Midbrain (tissue), 1 donor: ENCODE measurements at regions not wholly inside any gene's neighbourhood (a gene's known extent, or its start where the extent isn't known, plus 50 kb on each side); places are given as distances from the start of the nearest gene placed in this dataset.

ENCODE experiments used
- DNase-seq: peaks from one replicate; lab custom pipeline; 2025; lab: John Stamatoyannopoulos, UW

- no peak for DNase-seq
Observed at GRCh38 chr11:28476864-28477263, 368.7 kb downstream of the METTL15 start.

DNA sequence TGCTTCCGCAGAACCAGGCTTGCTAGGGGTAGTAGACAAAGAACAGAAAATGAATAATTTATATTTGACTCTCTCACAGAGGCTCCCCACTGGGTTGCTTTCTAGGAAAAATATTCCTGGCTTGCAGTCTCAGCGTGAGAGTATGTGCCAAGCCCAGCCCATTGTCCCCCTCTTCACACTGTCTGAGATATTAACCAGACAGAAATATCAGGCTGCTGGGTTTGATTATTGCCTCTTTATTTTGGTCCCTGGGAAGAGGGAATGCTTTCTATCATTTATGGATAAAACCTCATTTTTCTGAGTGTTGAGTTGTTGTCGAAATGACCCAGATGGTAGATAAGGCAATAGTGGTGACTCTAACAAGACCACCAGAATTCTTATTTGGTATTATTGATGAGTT, 367.9 kb downstream of the METTL15 start:
- DNase-seq, result no peak

DNA sequence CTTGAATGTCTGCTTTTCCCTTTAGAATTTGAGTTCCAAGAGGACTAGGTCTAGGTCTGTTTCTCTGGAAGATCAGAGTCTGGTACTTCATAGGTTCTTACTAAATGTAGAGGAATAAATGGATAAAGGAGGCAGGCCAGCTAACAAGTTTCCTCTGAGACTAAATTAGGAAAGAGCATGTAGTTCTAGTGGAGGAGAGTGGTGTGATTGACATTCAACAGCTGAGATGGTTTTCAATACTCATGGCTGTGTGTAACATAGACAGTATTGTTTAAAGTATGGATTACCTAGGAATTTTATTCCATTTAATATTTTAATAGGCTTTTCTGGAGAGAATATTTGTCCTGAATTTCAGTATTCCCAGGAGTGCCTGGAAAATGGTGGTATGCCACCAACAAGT, 364.7 kb downstream of the METTL15 start:
- DNase-seq, result no peak

- DNase-seq, result no peak
Observed at GRCh38 chr11:28471537-28471936, 363.3 kb downstream of the METTL15 start.

DNA sequence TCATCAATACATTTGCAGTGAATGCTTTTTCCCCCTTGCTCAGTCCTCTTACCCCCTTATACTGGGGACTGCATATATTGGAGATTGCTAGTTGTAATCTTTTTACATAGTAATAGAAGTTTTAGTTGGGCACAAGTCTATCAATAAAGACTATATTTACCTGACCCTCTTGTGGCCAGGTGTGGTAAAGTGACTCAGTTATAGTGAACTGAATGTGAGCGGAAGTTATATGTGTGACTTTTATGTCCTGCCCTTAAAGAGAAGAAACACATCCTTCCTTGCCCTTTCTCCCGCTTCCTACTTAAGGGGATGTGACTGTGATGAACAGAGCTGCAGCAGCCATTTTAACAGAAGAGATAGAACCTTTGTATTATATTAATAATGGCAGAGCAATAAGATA, 362.0 kb downstream of the METTL15 start:
- DNase-seq, result no peak

DNA sequence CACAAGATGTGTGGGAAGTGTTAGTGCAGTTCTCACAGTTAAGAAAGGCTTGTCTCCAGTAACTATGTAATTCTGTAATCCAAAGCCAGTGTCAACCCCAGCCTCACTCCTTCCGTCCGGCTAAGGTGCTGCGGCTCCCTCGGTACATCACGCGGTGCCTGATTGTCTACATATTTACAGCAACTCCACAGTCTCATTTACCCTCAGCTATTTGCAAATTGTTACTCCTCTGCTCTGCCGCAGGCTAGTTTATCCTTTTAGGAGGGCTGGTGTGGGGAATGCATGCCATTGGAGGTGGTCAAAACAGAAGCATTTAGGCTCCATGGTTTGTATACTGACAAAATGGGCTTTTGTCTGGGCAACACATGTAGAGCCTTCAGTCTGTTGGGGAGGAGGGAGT, 358.3 kb downstream of the METTL15 start:
- DNase-seq, result no peak

- DNase-seq, result no peak
Observed at GRCh38 chr11:28464252-28464867, 356.2 kb downstream of the METTL15 start.

GRCh38 chr11:28463826-28464225, 355.6 kb downstream of the METTL15 start:
- no peak for DNase-seq

DNA sequence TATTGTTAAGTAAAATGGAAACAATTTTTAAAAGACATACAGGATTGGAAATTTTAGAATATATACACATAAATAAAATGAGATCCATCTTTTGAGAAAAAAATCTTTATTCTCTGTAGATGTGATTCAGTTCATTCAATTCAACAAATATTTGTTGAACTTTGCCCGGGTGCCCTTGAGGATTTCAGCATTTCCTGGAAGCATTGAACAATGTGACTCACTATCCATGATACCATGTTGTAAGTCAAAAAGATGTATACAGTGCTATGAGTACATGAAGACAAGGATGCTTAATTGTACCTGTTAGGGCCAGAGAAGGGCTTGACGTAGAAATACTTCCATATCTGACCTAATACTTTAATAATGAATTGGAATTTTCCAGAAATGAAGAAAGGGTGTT, 353.7 kb downstream of the METTL15 start:
- no peak for DNase-seq

- DNase-seq, result no peak
Observed at GRCh38 chr11:28461338-28461737, 353.1 kb downstream of the METTL15 start.

GRCh38 chr11:28460348-28460747, 352.2 kb downstream of the METTL15 start:
- no peak for DNase-seq

DNA sequence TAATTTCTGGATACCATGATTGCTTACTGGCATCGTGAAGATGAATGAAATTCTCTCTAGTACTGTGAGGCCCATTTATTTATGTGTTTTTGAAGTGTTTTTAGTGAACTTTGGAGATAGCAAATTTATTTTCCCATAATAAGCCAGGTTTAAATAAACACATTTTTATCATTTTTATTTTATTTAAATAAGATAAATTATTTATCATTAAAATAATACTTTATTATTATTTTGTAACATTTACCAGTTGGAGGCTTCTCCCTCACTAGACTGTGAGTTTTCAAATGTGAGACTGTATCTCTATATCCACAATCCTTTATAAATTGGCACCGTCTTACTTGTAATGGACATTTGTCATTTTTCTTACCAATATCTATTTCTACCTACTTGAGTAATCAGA, 351.7 kb downstream of the METTL15 start:
- no peak for DNase-seq

GRCh38 chr11:28457481-28458065, 349.4 kb downstream of the METTL15 start:
- DNase-seq, result no peak

DNA sequence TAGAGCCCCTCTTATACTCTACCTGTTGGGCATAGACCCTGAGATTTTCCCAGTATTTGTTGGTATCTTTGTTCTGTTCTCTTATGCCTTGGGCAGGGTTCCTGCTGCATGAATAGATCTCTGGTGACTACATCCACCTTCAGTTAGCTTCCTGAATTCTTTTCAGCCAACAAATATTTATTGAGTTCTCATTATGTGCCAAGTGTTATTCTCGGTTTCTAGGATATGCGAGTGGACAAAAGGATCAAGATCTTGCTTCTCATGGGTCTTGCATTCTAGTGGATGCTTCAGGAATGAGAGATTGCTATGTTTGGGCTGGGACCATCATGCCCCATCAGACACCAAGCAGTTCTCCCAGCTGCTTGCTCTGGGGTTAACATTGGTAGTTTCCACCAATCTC, 340.0 kb downstream of the METTL15 start:
- DNase-seq, result no peak

DNA sequence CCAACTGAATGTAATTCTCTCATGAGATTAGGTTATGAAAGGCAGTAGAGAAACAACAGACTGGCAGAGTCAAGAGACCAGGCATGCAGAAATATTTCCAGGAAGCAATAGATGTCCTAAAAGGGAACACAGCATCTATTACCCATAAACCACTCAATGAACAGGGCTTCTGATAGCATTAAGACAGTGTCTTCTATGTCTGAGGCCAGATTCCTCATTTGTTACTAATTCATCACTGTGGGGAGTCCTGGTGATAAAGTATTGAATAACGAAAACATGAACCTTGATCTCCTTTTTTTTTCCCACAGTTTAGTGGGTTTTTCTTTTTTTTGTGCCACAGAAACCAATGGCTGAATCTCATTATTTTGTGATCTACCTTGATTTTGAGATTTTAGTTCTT, 339.0 kb downstream of the METTL15 start:
- no peak for DNase-seq

- no peak for DNase-seq
Observed at GRCh38 chr11:28442131-28442530, 333.9 kb downstream of the METTL15 start.

- no peak for DNase-seq
Observed at GRCh38 chr11:28439403-28439802, 331.2 kb downstream of the METTL15 start.

- DNase-seq, result no peak
Observed at GRCh38 chr11:28420099-28420498, 311.9 kb downstream of the METTL15 start.

GRCh38 chr11:28417601-28418323, 309.6 kb downstream of the METTL15 start:
- no peak for DNase-seq

DNA sequence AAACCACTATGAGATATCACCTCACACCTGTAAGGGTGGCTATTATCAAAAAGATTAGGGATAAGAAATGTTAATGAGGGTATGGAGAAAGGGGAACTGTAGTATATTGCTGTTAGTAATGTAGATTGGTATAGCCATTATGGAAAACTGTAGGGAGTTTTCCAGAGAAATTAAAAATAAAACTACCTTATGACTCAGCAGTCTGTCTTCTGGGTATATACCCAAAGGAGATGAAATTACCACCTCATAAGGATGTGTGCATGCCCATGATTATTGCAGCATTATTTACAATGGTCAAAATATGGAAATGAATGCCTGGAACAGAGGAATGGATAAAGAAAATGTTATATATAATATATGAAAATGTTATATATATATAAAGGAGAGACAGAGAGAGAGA, 303.8 kb downstream of the METTL15 start:
- DNase-seq, result no peak

GRCh38 chr11:28401446-28401845, 293.3 kb downstream of the METTL15 start:
- DNase-seq, result no peak

DNA sequence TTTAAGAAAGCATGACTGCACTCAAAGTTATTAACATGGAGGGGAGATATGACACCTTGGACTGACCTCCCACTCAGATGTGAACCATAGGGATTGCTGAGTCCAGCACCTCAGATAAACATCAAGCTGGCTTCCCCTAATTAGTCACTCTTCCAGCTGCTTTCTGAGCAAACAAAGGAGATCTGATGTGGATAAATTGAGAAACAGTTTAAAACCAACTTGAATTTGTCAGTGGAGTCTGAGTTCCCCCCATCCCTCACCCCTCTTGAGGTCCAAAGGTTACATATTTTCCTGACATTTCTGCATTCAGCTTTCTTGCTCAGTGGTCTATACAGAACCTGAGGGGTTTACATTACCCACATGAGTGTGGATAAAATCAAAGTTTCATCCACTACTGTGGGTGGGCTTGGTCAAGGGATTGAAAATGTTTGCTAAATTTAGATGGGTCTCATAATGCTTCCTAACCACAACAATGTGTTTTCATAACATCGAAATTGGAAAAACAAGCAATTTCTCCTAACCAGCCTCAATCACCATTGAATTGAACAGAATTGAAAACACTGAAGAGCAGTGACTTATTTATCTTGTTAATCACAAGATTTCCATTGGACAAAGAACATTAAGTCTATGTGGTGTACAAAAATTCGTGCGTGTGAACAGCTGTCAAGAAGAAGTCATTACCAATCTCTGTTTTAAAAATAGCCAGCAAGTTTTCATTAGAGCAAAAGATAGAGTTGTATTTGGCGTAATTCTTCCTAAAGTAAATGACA, 292.3 kb downstream of the METTL15 start:
- no peak for DNase-seq

DNA sequence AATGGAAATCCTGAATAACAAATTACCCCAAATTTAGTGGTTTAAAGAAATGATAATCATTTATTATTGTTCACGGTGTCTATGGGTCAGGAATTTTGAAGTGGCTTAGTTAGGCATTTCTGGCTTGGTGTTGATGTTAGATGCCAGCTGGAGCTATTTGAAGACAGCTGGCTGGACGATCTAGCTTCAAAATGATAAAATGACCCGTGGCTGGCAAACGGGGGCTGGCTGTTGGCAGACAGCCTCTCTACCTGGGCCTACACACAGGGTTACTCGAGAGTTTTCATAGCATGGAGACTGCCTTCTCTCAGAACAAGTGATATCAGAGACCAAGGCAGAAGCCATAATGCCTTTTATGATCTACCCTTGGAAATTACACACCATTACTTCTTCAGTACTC, 285.2 kb downstream of the METTL15 start:
- DNase-seq, result no peak
